ENCODE measurements at regions not wholly inside any gene's neighbourhood (a gene's known extent, or its start where the extent isn't known, plus 50 kb on each side); places are given as distances from the start of the nearest gene placed in this dataset.
"Not testable (repeated sequence)": the region's sequence is repeated elsewhere in the genome, so short reads cannot be mapped to it uniquely, and the experiment has no call there.

GRCh38 chr10:109676703-109677102 lies 246.6 kb downstream of the XPNPEP1 start:
- CTCF ChIA-PET, result no interaction called here
- no peak for TF ChIP-seq FOXK2 (IDR thresholded peaks at IDR 0.05)
- TF ChIP-seq FOXM1 (IDR thresholded peaks at IDR 0.05; ENCODE audit: borderline replicate concordance), result no peak
- no peak for TF ChIP-seq FOXA1 (IDR thresholded peaks at IDR 0.05)
- no peak for TF ChIP-seq ELF4 (IDR thresholded peaks at IDR 0.05)
- TF ChIP-seq ZNF384 (IDR thresholded peaks at IDR 0.05), result no peak
- POLR2A ChIA-PET, result no interaction called here
- no peak for DNase-seq (ENCODE audit: extremely low spot score)

- POLR2A ChIA-PET, result no interaction called here
Observed at GRCh38 chr10:109668703-109669102, 254.6 kb downstream of the XPNPEP1 start.

GRCh38 chr10:109668154-109668665 lies 255.1 kb downstream of the XPNPEP1 start:
- no peak for DNase-seq (ENCODE audit: extremely low spot score)

More at GRCh38 chr10:109668703-109669102, 254.6 kb downstream of the XPNPEP1 start:
- TF ChIP-seq PKNOX1 (IDR thresholded peaks at IDR 0.05) (no peak), FOXK2 (IDR thresholded peaks at IDR 0.05) (no peak), FOXA1 (IDR thresholded peaks at IDR 0.05) (no peak), NFRKB (IDR thresholded peaks at IDR 0.05) (no peak), ARNT (IDR thresholded peaks at IDR 0.05) (no peak), FOXM1 (IDR thresholded peaks at IDR 0.05; ENCODE audit: borderline replicate concordance) (no peak), LEF1 (IDR thresholded peaks at IDR 0.05; ENCODE audit: borderline replicate concordance) (no peak), CTBP1 (IDR thresholded peaks at IDR 0.05; ENCODE audit: borderline replicate concordance) (no peak), HDGF (IDR thresholded peaks at IDR 0.05; ENCODE audit: borderline replicate concordance) (no peak)
- no peak for DNase-seq (ENCODE audit: extremely low spot score)
- CTCF ChIA-PET, result no interaction called here

GRCh38 chr10:109665321-109665720 lies 258.0 kb downstream of the XPNPEP1 start:
- ChIA-PET CTCF (no interaction called here), POLR2A (no interaction called here)
- TF ChIP-seq TARDBP (IDR thresholded peaks at IDR 0.05), result no peak
- TF ChIP-seq BHLHE40 (IDR thresholded peaks at IDR 0.05; ENCODE audit: borderline replicate concordance), result no peak
- TF ChIP-seq PKNOX1 (IDR thresholded peaks at IDR 0.05), result no peak
- no peak for TF ChIP-seq NFRKB (IDR thresholded peaks at IDR 0.05)
- TF ChIP-seq SP1 (IDR thresholded peaks at IDR 0.05), result no peak
- TF ChIP-seq FOXM1 (IDR thresholded peaks at IDR 0.05; ENCODE audit: borderline replicate concordance), result no peak
- TF ChIP-seq ELF4 (IDR thresholded peaks at IDR 0.05), result no peak
- no peak for TF ChIP-seq FOXA1 (IDR thresholded peaks at IDR 0.05)
- TF ChIP-seq ARNT (IDR thresholded peaks at IDR 0.05), result no peak
- no peak for TF ChIP-seq HDGF (IDR thresholded peaks at IDR 0.05; ENCODE audit: borderline replicate concordance)
- TF ChIP-seq FOXK2 (IDR thresholded peaks at IDR 0.05), result no peak
- no peak for TF ChIP-seq LEF1 (IDR thresholded peaks at IDR 0.05; ENCODE audit: borderline replicate concordance)
- no peak for TF ChIP-seq SUZ12 (IDR thresholded peaks at IDR 0.05)
- TF ChIP-seq ZNF384 (IDR thresholded peaks at IDR 0.05), result no peak
- no peak for TF ChIP-seq CTBP1 (IDR thresholded peaks at IDR 0.05; ENCODE audit: borderline replicate concordance)
- TF ChIP-seq L3MBTL2 (conservative IDR thresholded peaks at IDR 0.05), result no peak
- DNase-seq (ENCODE audit: extremely low spot score), result no peak

More at GRCh38 chr10:109668154-109668665, 255.1 kb downstream of the XPNPEP1 start:
- ChIA-PET POLR2A (no interaction called here), CTCF (no interaction called here)
- no peak for TF ChIP-seq ARNT (IDR thresholded peaks at IDR 0.05)
- TF ChIP-seq FOXA1 (IDR thresholded peaks at IDR 0.05), result no peak
- no peak for TF ChIP-seq HDGF (IDR thresholded peaks at IDR 0.05; ENCODE audit: borderline replicate concordance)
- TF ChIP-seq L3MBTL2 (conservative IDR thresholded peaks at IDR 0.05), result no peak
- TF ChIP-seq ELF4 (IDR thresholded peaks at IDR 0.05), result no peak
- TF ChIP-seq FOXK2 (IDR thresholded peaks at IDR 0.05), result no peak
- no peak for TF ChIP-seq PKNOX1 (IDR thresholded peaks at IDR 0.05)
- no peak for TF ChIP-seq TARDBP (IDR thresholded peaks at IDR 0.05)
- no peak for TF ChIP-seq BHLHE40 (IDR thresholded peaks at IDR 0.05; ENCODE audit: borderline replicate concordance)
- TF ChIP-seq NFRKB (IDR thresholded peaks at IDR 0.05), result no peak

GRCh38 chr10:109664554-109664953 lies 258.8 kb downstream of the XPNPEP1 start:
- DNase-seq (ENCODE audit: extremely low spot score), result no peak
- CTCF ChIA-PET, result no interaction called here
- POLR2A ChIA-PET, result no interaction called here
- no peak for TF ChIP-seq HDGF (IDR thresholded peaks at IDR 0.05; ENCODE audit: borderline replicate concordance)
- TF ChIP-seq FOXM1 (IDR thresholded peaks at IDR 0.05; ENCODE audit: borderline replicate concordance), result no peak
- no peak for TF ChIP-seq FOXK2 (IDR thresholded peaks at IDR 0.05)

- TF ChIP-seq NFRKB (IDR thresholded peaks at IDR 0.05), result no peak
- TF ChIP-seq FOXA1 (IDR thresholded peaks at IDR 0.05), result no peak
- no peak for TF ChIP-seq HDGF (IDR thresholded peaks at IDR 0.05; ENCODE audit: borderline replicate concordance)
- no peak for TF ChIP-seq ARNT (IDR thresholded peaks at IDR 0.05)
- no peak for TF ChIP-seq SUZ12 (IDR thresholded peaks at IDR 0.05)
- TF ChIP-seq FOXM1 (IDR thresholded peaks at IDR 0.05; ENCODE audit: borderline replicate concordance), result no peak
- no peak for TF ChIP-seq LEF1 (IDR thresholded peaks at IDR 0.05; ENCODE audit: borderline replicate concordance)
- TF ChIP-seq TARDBP (IDR thresholded peaks at IDR 0.05), result no peak
- no peak for TF ChIP-seq FOXK2 (IDR thresholded peaks at IDR 0.05)
- no peak for TF ChIP-seq L3MBTL2 (conservative IDR thresholded peaks at IDR 0.05)
- no peak for TF ChIP-seq BHLHE40 (IDR thresholded peaks at IDR 0.05; ENCODE audit: borderline replicate concordance)
- TF ChIP-seq ELF4 (IDR thresholded peaks at IDR 0.05), result no peak
- TF ChIP-seq CTBP1 (IDR thresholded peaks at IDR 0.05; ENCODE audit: borderline replicate concordance), result no peak
- TF ChIP-seq SP1 (IDR thresholded peaks at IDR 0.05), result no peak
- no peak for DNase-seq (ENCODE audit: extremely low spot score)
- ChIA-PET CTCF (interaction anchor here (0.7 kb wide), 1 partner anchor 18 kb away, joined by 3 read pairs; no protein-coding TSS in a partner anchor), POLR2A (no interaction called here)
Observed at GRCh38 chr10:109663122-109663521, 260.2 kb downstream of the XPNPEP1 start.

- POLR2A ChIA-PET; DNase-seq (ENCODE audit: extremely low spot score); CTCF ChIA-PET: not testable (repeated sequence)
Observed at GRCh38 chr10:109652612-109653011, 270.7 kb downstream of the XPNPEP1 start.

All from HEK293T (cell line).